PC-3 (cell line): ENCODE measurements at regions not wholly inside any gene's neighbourhood (a gene's known extent, or its start where the extent isn't known, plus 50 kb on each side); places are given as distances from the start of the nearest gene placed in this dataset.

Experiments
- EZH2phosphoT487 ChIP-seq: fragments of 300-600 bp; sonication (generic); IDR thresholded peaks from 2 replicates; pipeline ENCODE4 v1.6.1; 2018; ENCODE audit warnings: mild to moderate bottlenecking, antibody characterized with exemption, low read length, borderline replicate concordance
- TF ChIP-seq, protein P1 (sequence below): fragments of 300-600 bp; sonication (generic); conservative IDR thresholded peaks from 2 replicates; pipeline ENCODE4 v1.5.1; 2017; ENCODE audit warnings: antibody characterized with exemption, low read depth, mild to moderate bottlenecking, low read length

DNA sequence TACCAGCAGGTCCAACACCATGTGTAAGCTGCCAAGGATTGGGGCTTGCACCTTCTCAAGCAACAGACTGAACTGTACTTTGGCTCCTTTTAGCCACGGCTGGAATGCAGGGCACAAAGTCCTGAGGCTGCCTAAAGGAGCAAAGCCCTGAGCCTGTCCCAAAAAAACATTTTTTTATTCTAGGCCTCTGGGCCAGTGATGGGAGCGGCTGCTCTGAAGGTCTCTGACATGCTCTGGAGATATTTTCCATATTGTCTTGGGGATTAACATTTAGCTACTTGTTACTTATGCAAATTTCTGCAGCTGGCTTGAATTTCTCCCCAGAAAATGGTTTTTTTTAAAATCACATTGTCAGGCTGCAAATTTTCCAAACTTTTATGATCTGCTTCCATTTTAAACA lies 885.3 kb downstream of the GLUD2 start:
- TF ChIP-seq, protein P1, sequence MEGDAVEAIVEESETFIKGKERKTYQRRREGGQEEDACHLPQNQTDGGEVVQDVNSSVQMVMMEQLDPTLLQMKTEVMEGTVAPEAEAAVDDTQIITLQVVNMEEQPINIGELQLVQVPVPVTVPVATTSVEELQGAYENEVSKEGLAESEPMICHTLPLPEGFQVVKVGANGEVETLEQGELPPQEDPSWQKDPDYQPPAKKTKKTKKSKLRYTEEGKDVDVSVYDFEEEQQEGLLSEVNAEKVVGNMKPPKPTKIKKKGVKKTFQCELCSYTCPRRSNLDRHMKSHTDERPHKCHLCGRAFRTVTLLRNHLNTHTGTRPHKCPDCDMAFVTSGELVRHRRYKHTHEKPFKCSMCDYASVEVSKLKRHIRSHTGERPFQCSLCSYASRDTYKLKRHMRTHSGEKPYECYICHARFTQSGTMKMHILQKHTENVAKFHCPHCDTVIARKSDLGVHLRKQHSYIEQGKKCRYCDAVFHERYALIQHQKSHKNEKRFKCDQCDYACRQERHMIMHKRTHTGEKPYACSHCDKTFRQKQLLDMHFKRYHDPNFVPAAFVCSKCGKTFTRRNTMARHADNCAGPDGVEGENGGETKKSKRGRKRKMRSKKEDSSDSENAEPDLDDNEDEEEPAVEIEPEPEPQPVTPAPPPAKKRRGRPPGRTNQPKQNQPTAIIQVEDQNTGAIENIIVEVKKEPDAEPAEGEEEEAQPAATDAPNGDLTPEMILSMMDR, result no peak
- TF ChIP-seq EZH2phosphoT487, result no peak
